ENCODE measurements at regions not wholly inside any gene's neighbourhood (a gene's known extent, or its start where the extent isn't known, plus 50 kb on each side); places are given as distances from the start of the nearest gene placed in this dataset.
"Not testable (repeated sequence)": the region's sequence is repeated elsewhere in the genome, so short reads cannot be mapped to it uniquely, and the experiment has no call there.

GRCh38 chr10:29229258-29229705 lies 59.6 kb upstream of the LYZL1 start:
- no peak for DNase-seq

GRCh38 chr10:29236910-29237309 lies 52.0 kb upstream of the LYZL1 start:
- DNase-seq = not testable (repeated sequence)

GRCh38 chr10:29237786-29238185 lies 51.1 kb upstream of the LYZL1 start:
- no peak for DNase-seq

GRCh38 chr10:29238523-29239135 lies 50.2 kb upstream of the LYZL1 start:
- no peak for DNase-seq
